ENCODE measurements at regions not wholly inside any gene's neighbourhood (a gene's known extent, or its start where the extent isn't known, plus 50 kb on each side); places are given as distances from the start of the nearest gene placed in this dataset.

DNA sequence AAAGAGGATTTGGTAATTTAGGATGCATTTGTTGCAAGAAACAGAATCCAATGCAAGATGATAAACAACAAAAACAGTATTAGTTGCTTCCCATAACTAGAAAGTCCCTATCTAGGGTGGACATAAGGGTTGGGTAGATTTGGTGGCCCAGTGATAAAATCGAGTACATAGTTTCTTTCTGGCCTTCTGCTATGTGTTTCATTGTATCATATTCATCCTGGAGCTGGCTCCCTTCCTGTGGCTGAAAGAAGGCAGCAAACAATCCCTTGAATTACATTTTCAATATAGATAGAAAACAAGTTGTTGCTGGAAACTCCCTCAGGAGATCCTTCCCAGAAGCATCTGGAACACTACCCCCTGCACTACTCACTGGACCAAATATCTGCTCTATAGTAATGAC is 135.1 kb downstream of the ID4 start:
- no peaks in the 10 kb centered on the region for H3K4me1 ChIP-seq
- TF ChIP-seq, protein P1, sequence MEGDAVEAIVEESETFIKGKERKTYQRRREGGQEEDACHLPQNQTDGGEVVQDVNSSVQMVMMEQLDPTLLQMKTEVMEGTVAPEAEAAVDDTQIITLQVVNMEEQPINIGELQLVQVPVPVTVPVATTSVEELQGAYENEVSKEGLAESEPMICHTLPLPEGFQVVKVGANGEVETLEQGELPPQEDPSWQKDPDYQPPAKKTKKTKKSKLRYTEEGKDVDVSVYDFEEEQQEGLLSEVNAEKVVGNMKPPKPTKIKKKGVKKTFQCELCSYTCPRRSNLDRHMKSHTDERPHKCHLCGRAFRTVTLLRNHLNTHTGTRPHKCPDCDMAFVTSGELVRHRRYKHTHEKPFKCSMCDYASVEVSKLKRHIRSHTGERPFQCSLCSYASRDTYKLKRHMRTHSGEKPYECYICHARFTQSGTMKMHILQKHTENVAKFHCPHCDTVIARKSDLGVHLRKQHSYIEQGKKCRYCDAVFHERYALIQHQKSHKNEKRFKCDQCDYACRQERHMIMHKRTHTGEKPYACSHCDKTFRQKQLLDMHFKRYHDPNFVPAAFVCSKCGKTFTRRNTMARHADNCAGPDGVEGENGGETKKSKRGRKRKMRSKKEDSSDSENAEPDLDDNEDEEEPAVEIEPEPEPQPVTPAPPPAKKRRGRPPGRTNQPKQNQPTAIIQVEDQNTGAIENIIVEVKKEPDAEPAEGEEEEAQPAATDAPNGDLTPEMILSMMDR (IDR thresholded peaks at IDR 0.05) = no peak
- H3K36me3 ChIP-seq = no peaks in the 10 kb centered on the region
- H3K9me3 ChIP-seq = peaks cover 0 to 6% (median 0%) of the 10 kb centered on the region in 11 donors
- intact Hi-C loops (cut with DNase I) = no loop called here
- ATAC-seq = no peak
- H3K27ac ChIP-seq = no peak overlapping the region
- 56 to 63% methylated on average over 1 of the region's 1 CpG for WGBS, 2 donors
- no peaks in the 10 kb centered on the region for H3K27me3 ChIP-seq
- no peak overlapping the region for H3K4me3 ChIP-seq
- DNase-seq = no peak

DNA sequence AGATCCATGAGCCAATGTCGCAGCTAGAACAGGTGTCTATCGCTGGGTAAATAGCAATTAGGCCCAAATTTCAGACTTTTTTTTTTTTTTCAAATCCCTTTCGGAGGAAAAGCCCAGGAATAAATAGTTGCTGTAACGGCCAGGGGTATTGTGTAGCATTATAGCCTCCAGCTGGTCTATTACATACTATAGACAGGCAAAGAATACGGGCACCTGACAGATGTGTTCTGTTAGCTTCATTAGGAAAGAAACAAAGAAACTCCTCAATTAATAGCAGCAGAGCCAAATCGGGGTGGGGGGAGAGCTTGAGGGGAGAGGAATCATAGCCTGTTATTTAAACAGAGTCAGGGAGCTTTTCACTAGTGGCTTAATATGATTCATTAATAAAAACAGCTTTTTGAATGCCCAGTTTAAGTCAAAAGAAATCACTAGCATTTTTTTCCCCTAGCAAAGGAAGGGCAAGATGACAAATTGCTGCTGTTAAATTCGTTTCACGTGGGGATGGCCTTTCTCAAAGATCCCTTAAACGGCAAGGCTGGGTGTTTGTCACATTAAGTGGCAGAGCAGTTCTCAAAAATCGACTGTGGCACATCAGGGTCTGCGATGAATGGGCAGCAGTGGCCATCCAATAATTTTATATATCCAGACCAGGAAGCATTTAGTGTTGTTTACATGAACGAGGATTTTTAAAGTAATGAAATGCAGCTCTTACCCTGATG is 139.4 kb downstream of the ID4 start:
- no peak overlapping the region for H3K27ac ChIP-seq
- H3K4me3 ChIP-seq = no peak overlapping the region
- no peaks in the 10 kb centered on the region for H3K4me1 ChIP-seq
- no peak for DNase-seq
- H3K9me3 ChIP-seq = no peaks in the 10 kb centered on the region
- no peak for ATAC-seq
- WGBS, 2 donors = 74 to 80% methylated on average over 12 of the region's 12 CpGs
- intact Hi-C loops (cut with DNase I) = no loop called here
- H3K36me3 ChIP-seq = no peaks in the 10 kb centered on the region
- H3K27me3 ChIP-seq = no peaks in the 10 kb centered on the region
- TF ChIP-seq, protein P1 (IDR thresholded peaks at IDR 0.05) = no peak

DNA sequence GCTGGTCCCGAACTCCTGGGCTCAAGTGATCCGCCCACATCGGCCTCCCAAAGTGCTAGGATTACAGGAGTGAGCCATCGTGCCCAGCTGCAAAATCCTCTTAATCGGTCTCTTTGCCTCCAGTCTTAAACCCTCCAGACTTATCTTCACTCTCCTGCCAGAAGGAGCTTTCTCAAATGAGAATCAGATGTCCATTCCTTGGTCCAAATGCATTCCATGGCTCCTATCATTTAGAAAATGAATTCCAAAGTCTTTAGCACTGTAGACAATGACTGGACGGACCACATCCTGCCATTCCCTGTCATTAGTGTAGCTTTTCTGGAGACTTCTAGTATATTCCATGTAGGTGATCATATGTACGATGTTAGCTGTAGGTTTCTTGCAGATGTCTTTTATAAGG is 141.9 kb downstream of the ID4 start:
- TF ChIP-seq, protein P1 (IDR thresholded peaks at IDR 0.05) = no peak
- Histone ChIP-seq H3K27ac (no peak overlapping the region), H3K9me3 (no peaks in the 10 kb centered on the region), H3K4me3 (no peak overlapping the region), H3K4me1 (no peaks in the 10 kb centered on the region), H3K36me3 (no peaks in the 10 kb centered on the region), H3K27me3 (no peaks in the 10 kb centered on the region)
- 86 to 88% methylated on average over 7 of the region's 7 CpGs for WGBS, 2 donors
- DNase-seq (no peak), ATAC-seq (no peak)
- intact Hi-C loops (cut with DNase I) = no loop called here

DNA sequence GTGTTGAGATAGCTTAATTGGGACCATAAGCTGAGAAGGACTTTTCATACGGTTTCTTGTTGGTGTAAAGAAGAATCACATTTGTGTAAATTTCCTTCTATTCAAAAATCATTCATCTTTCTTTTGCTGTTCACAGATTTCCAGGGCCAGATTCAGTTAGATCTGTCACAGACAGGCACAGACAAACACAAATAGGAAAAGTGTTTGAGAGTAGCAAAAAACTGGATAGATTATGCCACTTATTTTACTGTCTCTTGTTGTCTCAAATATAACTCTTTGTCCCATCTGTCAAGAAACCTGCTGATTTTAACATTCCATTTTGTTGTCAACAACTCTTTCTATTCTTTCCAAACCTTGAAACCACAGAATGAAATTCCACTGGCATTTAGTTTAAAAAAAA is 142.8 kb downstream of the ID4 start:
- intact Hi-C loops (cut with DNase I) = no loop called here
- no peak for ATAC-seq
- H3K27ac ChIP-seq = no peak overlapping the region
- 58 to 74% methylated on average over 1 of the region's 1 CpG for WGBS, 2 donors
- H3K36me3 ChIP-seq = no peaks in the 10 kb centered on the region
- H3K27me3 ChIP-seq = no peaks in the 10 kb centered on the region
- H3K4me1 ChIP-seq = no peaks in the 10 kb centered on the region
- H3K9me3 ChIP-seq = no peaks in the 10 kb centered on the region
- DNase-seq = no peak
- TF ChIP-seq, protein P1 (IDR thresholded peaks at IDR 0.05) = no peak
- H3K4me3 ChIP-seq = no peak overlapping the region
